ENCODE measurements at regions not wholly inside any gene's neighbourhood (a gene's known extent, or its start where the extent isn't known, plus 50 kb on each side); places are given as distances from the start of the nearest gene placed in this dataset.
"Not testable (repeated sequence)": the region's sequence is repeated elsewhere in the genome, so short reads cannot be mapped to it uniquely, and the experiment has no call there.

GRCh38 chr10:114715171-114715670, 57.1 kb upstream of the ABLIM1 start:
- DNase-seq (ENCODE audit: low spot score): no peak
- TF ChIP-seq CTCF (IDR thresholded peaks at IDR 0.05; ENCODE audit: extremely low read depth, missing control alignments): no peak

- DNase-seq (ENCODE audit: low spot score): no peak
These were observed 58.8 kb upstream of the ABLIM1 start for GRCh38 chr10:114716811-114717404.

DNA sequence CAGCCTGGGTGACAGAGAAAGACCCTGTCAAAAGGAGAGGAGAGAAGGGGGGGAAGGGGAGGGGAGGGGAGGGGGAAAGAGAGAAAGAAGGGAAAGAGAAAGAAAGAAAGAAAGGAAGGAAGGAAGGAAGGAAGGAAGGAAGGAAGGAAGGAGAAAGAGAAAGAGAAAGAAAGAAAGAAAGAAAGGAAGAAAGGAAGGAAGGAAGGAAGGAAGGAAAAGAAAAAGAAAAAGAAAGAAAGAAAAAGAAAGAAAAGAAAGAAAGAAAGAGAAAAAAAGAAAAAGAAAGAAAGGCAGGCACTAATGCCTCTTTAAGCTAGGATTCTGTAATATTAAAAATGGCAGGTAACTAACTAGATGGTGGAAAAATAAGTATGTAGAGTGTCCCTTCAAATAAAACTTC, 59.8 kb upstream of the ABLIM1 start:
- DNase-seq (ENCODE audit: low spot score): not testable (repeated sequence)

More at GRCh38 chr10:114716811-114717404, 58.8 kb upstream of the ABLIM1 start:
- TF ChIP-seq CTCF (IDR thresholded peaks at IDR 0.05; ENCODE audit: extremely low read depth, missing control alignments): no peak

- no peak for TF ChIP-seq CTCF (IDR thresholded peaks at IDR 0.05; ENCODE audit: extremely low read depth, missing control alignments)
- no peak for DNase-seq (ENCODE audit: low spot score)
These were observed 60.3 kb upstream of the ABLIM1 start for GRCh38 chr10:114718374-114718773.

- TF ChIP-seq CTCF (IDR thresholded peaks at IDR 0.05; ENCODE audit: extremely low read depth, missing control alignments): no peak
These were observed 61.2 kb upstream of the ABLIM1 start for GRCh38 chr10:114719311-114719710.

DNA sequence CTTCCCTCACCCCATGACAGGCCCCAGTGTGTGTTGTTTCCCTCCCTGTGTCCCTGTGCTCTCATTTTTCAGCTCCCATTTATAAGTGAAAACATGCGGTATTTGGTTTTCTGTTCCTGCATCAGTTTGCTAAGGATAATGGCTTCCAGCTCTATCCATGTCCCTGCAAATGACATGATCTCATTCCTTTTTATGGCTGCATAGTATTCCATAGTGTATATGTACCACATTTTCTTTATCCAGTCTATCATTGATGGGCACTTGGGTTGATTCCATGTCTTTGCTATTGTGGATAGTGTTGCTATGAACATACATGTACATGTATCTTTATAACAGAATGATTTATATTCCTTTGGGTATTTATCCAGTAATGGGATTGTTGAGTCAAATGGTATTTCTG, 61.9 kb upstream of the ABLIM1 start:
- not testable (repeated sequence) for DNase-seq (ENCODE audit: low spot score)

More at GRCh38 chr10:114719311-114719710, 61.2 kb upstream of the ABLIM1 start:
- DNase-seq (ENCODE audit: low spot score): no peak

DNA sequence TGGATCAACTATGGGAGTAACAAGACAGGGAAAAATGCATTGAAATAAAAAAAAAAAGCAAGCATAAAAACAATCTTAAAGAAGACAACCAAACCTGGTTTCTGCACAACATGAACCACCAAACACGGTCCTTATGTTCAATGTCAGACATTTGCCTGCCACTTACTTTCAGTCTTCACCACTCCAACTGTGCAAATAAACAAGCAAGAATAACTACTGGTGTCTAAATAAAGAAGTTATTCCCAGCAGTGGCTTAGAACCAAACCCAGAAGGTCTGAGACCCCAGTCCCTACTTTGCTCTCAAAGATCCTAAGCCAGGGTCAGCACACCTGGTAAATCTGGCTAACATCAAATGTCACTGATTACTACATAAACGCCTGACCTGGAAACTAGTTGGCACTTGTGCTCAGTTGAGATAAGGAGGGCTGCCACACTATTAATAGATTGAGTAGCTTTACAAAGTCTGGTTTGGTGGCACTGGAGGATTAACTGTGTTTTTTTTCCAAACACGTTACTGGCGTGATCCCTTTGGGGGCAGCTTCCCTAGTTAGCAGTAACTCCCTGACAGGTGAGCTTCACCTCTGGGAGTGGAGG, 62.7 kb upstream of the ABLIM1 start:
- no peak for TF ChIP-seq CTCF (IDR thresholded peaks at IDR 0.05; ENCODE audit: extremely low read depth, missing control alignments)
- no peak for DNase-seq (ENCODE audit: low spot score)

DNA sequence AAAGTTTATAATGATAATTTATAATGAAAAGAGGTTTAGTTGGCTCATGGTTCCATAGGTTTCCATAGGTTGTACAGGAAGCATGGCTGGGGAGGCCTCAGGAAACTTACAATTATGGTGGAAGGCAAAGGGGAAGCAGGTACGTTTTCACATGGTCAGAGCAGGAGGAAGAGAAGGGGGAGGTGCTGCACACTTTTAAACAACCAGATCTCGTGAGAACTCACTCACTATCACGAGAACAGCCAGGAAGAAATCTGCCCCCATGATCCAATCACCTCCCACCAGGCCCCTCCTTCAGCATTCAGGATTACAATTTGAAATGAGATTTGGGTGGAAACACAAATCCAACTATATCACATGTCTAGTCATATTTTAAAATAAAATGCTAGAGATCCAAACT, 64.1 kb upstream of the ABLIM1 start:
- not testable (repeated sequence) for DNase-seq (ENCODE audit: low spot score)

DNA sequence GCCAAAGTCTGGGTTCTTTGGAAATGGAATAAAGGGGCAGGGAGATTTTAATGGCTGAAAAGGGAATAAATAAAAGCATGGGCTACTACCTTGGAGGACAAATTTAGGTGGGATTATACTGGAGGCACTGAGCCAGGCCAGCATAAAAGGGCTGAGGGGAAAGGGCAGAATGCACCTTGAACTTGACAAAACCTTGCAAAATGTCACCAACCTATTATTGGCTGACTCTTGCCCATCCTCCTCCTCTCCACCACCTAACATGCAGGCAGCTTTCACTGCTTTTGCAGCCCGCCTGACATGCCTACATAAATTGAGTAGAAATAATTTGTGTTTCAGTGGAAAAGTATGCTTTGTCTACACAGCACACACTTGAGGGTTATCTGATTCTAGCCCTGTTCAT, 65.3 kb upstream of the ABLIM1 start:
- DNase-seq (ENCODE audit: low spot score): no peak
- TF ChIP-seq CTCF (IDR thresholded peaks at IDR 0.05; ENCODE audit: extremely low read depth, missing control alignments): no peak

All from GM20000 (cell line).